H1 (cell line): ENCODE measurements at regions not wholly inside any gene's neighbourhood (a gene's known extent, or its start where the extent isn't known, plus 50 kb on each side); places are given as distances from the start of the nearest gene placed in this dataset.

Source experiments
- CTCF ChIA-PET: fragments of 300-600 bp; sonication (Branson Sonifier 250); formaldehyde crosslinking; loops from one replicate; lab custom pipeline; 2021; ENCODE audit not compliant: partially characterized antibody; lab: Charles Lee
- POLR2A ChIA-PET: fragments of 300-600 bp; sonication (Branson Sonifier 250); formaldehyde crosslinking; loops from one replicate; lab custom pipeline; 2021; ENCODE audit warnings: inconsistent platforms; ENCODE audit not compliant: partially characterized antibody; lab: Charles Lee
- DNase-seq, 2 experiments: peaks; one replicate each; pipeline versions ENCODE4 v3.0.0 to v3.0.0-alpha.2; 2010 to 2022; ENCODE audit warnings: low spot score in 2 of 2, low read depth in 1 of 2, mixed read lengths in 1 of 2
- FAIRE-seq: peaks from 2 replicates; lab custom pipeline; 2011; peaks lifted over from hg19 to GRCh38; lab: Jason Lieb, UNC
- H2AFZ ChIP-seq: 2 replicates; pipeline ENCODE4 v1.8.1; 2012; ENCODE audit warnings: low read length, inconsistent platforms
- H2AK5ac ChIP-seq: 2 replicates; pipeline ENCODE4 v1.6.1; 2013; ENCODE audit warnings: low read depth, low read length
- H2BK120ac ChIP-seq: replicated peaks from 2 replicates; pipeline ENCODE3; 2013; ENCODE audit warnings: low read depth, low read length, inconsistent platforms
- H2BK12ac ChIP-seq: 2 replicates; pipeline ENCODE4 v1.6.1; 2013; ENCODE audit warnings: low read depth, low read length
- H2BK15ac ChIP-seq: 2 replicates; pipeline ENCODE4 v1.6.1; 2013; ENCODE audit warnings: low read length
- H2BK20ac ChIP-seq: 2 replicates; pipeline ENCODE4 v1.6.1; 2013; ENCODE audit warnings: low read length
- H2BK5ac ChIP-seq: 2 replicates; pipeline ENCODE4 v1.6.1; 2013; ENCODE audit warnings: low read depth, low read length
- H3K14ac ChIP-seq: 2 replicates; pipeline ENCODE4 v1.6.1; 2013; ENCODE audit warnings: inconsistent platforms; ENCODE audit not compliant: insufficient read length
- H3K18ac ChIP-seq: 2 replicates; pipeline ENCODE4 v1.6.1; 2013; ENCODE audit warnings: low read length; ENCODE audit errors: extremely low read depth
- H3K23ac ChIP-seq: 2 replicates; pipeline ENCODE4 v1.6.1; 2013; ENCODE audit warnings: inconsistent platforms; ENCODE audit not compliant: insufficient read length
- H3K23me2 ChIP-seq: 2 replicates; pipeline ENCODE4 v1.6.1; 2013; ENCODE audit warnings: low read depth, low read length
- H3K27ac ChIP-seq: 2 replicates; pipeline ENCODE4 v1.6.1; 2011; ENCODE audit warnings: low read depth, low read length, inconsistent platforms
- H3K27me3 ChIP-seq, 4 experiments: replicated peaks in 1 of 4; 1 replicate in 1 of 4; 2 replicates in 3 of 4; pipeline versions ENCODE4 v1.6.1 to v1.8.1; 2011 to 2013; ENCODE audit warnings: low read length in 3 of 4, mild to moderate bottlenecking in 3 of 4, inconsistent platforms in 2 of 4, mixed read lengths in 2 of 4, moderate library complexity in 1 of 4; ENCODE audit not compliant: control insufficient read depth in 3 of 4, insufficient read depth in 3 of 4; ENCODE audit errors: extremely low read depth in 1 of 4
- H3K36me3 ChIP-seq, 4 experiments: 2 replicates each; pipeline versions ENCODE4 v1.6.1 to v1.8.1; 2011 to 2013; ENCODE audit warnings: mild to moderate bottlenecking in 4 of 4, low read length in 3 of 4, moderate library complexity in 2 of 4, control low read depth in 1 of 4, inconsistent platforms in 1 of 4; ENCODE audit not compliant: insufficient read depth in 4 of 4, control insufficient read depth in 2 of 4
- H3K4ac ChIP-seq: replicated peaks from 2 replicates; pipeline ENCODE3; 2013; ENCODE audit warnings: low read length, low read depth, mixed read lengths, inconsistent platforms; ENCODE audit not compliant: insufficient read length
- H3K4me1 ChIP-seq, 4 experiments: replicated peaks in 1 of 4; 1 replicate in 1 of 4; 2 replicates in 3 of 4; pipeline versions ENCODE4 v1.6.1 to v1.8.1; 2011 to 2013; ENCODE audit warnings: low read length in 3 of 4, inconsistent platforms in 2 of 4, mixed read lengths in 1 of 4; ENCODE audit not compliant: insufficient read depth in 4 of 4, control insufficient read depth in 3 of 4
- H3K4me2 ChIP-seq, 2 experiments: 2 replicates each; pipeline versions ENCODE4 v1.6.1 to v1.8.1; 2011 to 2013; ENCODE audit warnings: low read depth in 2 of 2, low read length in 2 of 2, control low read depth in 1 of 2, inconsistent platforms in 1 of 2, mild to moderate bottlenecking in 1 of 2; ENCODE audit not compliant: insufficient read depth in 1 of 2
- H3K4me3 ChIP-seq, 4 experiments: fragments of 200-600, 300-600 bp in 1 of 4; sonication (generic), shearing (Covaris generic), sonication (Bioruptor Twin) in 1 of 4; 2 replicates each; pipeline versions ENCODE4 v1.5.1 to v1.8.1; 2011 to 2016; ENCODE audit warnings: low read length in 4 of 4, low read depth in 3 of 4, control low read depth in 2 of 4, inconsistent platforms in 2 of 4, mild to moderate bottlenecking in 2 of 4, mixed read lengths in 1 of 4, moderate library complexity in 1 of 4; ENCODE audit not compliant: insufficient read depth in 2 of 4; ENCODE audit errors: extremely low read depth in 1 of 4
- H3K56ac ChIP-seq: replicated peaks from 2 replicates; pipeline ENCODE3; 2013; ENCODE audit warnings: low read depth, mild to moderate bottlenecking, mixed read lengths, low read length, inconsistent platforms; ENCODE audit not compliant: insufficient read length
- H3K79me1 ChIP-seq: 2 replicates; pipeline ENCODE4 v1.6.1; 2013; ENCODE audit warnings: low read depth, low read length, control low read depth
- H3K79me2 ChIP-seq, 2 experiments: 2 replicates each; pipeline versions ENCODE4 v1.6.1 to v1.8.1; 2012 to 2013; ENCODE audit warnings: low read length in 2 of 2, mild to moderate bottlenecking in 2 of 2, inconsistent platforms in 1 of 2; ENCODE audit not compliant: insufficient read depth in 2 of 2, control insufficient read depth in 1 of 2
- H3K9ac ChIP-seq, 4 experiments: replicated peaks in 1 of 4; 1 replicate in 1 of 4; 2 replicates in 3 of 4; pipeline versions ENCODE4 v1.6.1 to v1.8.1; 2011 to 2013; ENCODE audit warnings: low read depth in 3 of 4, low read length in 3 of 4, control low read depth in 2 of 4, mild to moderate bottlenecking in 2 of 4, moderate library complexity in 2 of 4, inconsistent platforms in 1 of 4; ENCODE audit errors: extremely low read depth in 1 of 4
- H3K9me3 ChIP-seq, 2 experiments: 2 replicates each; pipeline versions ENCODE4 v1.6.1 to v1.8.1; 2012 to 2013; ENCODE audit warnings: mild to moderate bottlenecking in 2 of 2, moderate library complexity in 2 of 2, control low read depth in 1 of 2, inconsistent platforms in 1 of 2, low read depth in 1 of 2, low read length in 1 of 2, mixed read lengths in 1 of 2; ENCODE audit not compliant: insufficient read depth in 2 of 2
- H4K20me1 ChIP-seq, 2 experiments: replicated peaks in 1 of 2; 2 replicates each; pipeline versions ENCODE3 to v1.8.1; 2011 to 2013; ENCODE audit warnings: inconsistent platforms in 2 of 2, low read length in 2 of 2, mild to moderate bottlenecking in 1 of 2; ENCODE audit not compliant: insufficient read depth in 2 of 2, control insufficient read depth in 1 of 2
- H4K5ac ChIP-seq: 2 replicates; pipeline ENCODE4 v1.6.1; 2013; ENCODE audit warnings: low read length, low read depth, mixed read lengths, inconsistent platforms; ENCODE audit not compliant: insufficient read length
- H4K8ac ChIP-seq: 2 replicates; pipeline ENCODE4 v1.8.0; 2013; ENCODE audit warnings: mild to moderate bottlenecking, moderate library complexity, low read length, inconsistent platforms; ENCODE audit not compliant: insufficient read depth; ENCODE audit errors: extremely low read depth
- H4K91ac ChIP-seq: replicated peaks from 2 replicates; pipeline ENCODE3; 2013; ENCODE audit warnings: low read length, mixed read lengths, inconsistent platforms; ENCODE audit not compliant: insufficient read length
- BRCA1 ChIP-seq: IDR thresholded peaks from 2 replicates; pipeline ENCODE4 v1.6.1; 2012; ENCODE audit warnings: low read depth, low read length, improper control_type of control experiment
- CTBP2 ChIP-seq: IDR thresholded peaks from 2 replicates; pipeline ENCODE4 v1.7.0; 2011; ENCODE audit warnings: borderline replicate concordance, mild to moderate bottlenecking, moderate library complexity, mixed read lengths, low read length; ENCODE audit not compliant: insufficient read depth, insufficient read length
- EGR1 ChIP-seq: IDR thresholded peaks from 2 replicates; pipeline ENCODE4 v1.6.1; 2011; ENCODE audit warnings: low read depth, low read length, borderline replicate concordance
- WGBS, 2 experiments: shearing (Covaris generic) in 1 of 2; methylation state at CpG; one replicate each; pipeline versions ENCODE4 v1.1.6 to v1.1.7; 2013 to 2015; ENCODE audit warnings: low lambda C conversion rate in 2 of 2, mixed read lengths in 2 of 2, inconsistent platforms in 1 of 2, low coverage in 1 of 2, missing lambda C conversion rate in 1 of 2; ENCODE audit not compliant: insufficient replicate concordance in 2 of 2, insufficient coverage in 1 of 2, insufficient read length in 1 of 2; ENCODE audit errors: extremely low coverage in 1 of 2, missing lambda C conversion rate in 1 of 2; 5-methylcytosine and 5-hydroxymethylcytosine counted together

- H4K5ac ChIP-seq = no peak overlapping the region
- H2AK5ac ChIP-seq = no peak overlapping the region
- H3K23me2 ChIP-seq = no peaks in the 10 kb centered on the region
- no peaks in the 10 kb centered on the region for H3K79me2 ChIP-seq
- no peak overlapping the region for H4K8ac ChIP-seq
- no peak overlapping the region for H2BK20ac ChIP-seq
- H3K23ac ChIP-seq = no peak overlapping the region
- H3K9ac ChIP-seq = no peak overlapping the region
- CTCF ChIA-PET = no interaction called here
- DNase-seq (no peak), FAIRE-seq (no peak)
- POLR2A ChIA-PET = no interaction called here
- H3K18ac ChIP-seq = no peak overlapping the region
- H2BK5ac ChIP-seq = no peak overlapping the region
- no peaks in the 10 kb centered on the region for H3K36me3 ChIP-seq
- no peak overlapping the region for H3K4me2 ChIP-seq
- no peak overlapping the region for H2BK12ac ChIP-seq
- no peaks in the 10 kb centered on the region for H3K9me3 ChIP-seq
- H3K27me3 ChIP-seq = no peaks in the 10 kb centered on the region
- no peak overlapping the region for H3K4ac ChIP-seq
- no peak overlapping the region for H2AFZ ChIP-seq
- 90% methylated on average over 5 of the region's 5 CpGs; no CpG with 5 or more reads in 1 of the 2 experiments for WGBS, 2 experiments
- no peaks in the 10 kb centered on the region for H3K79me1 ChIP-seq
- no peak overlapping the region for H4K91ac ChIP-seq
- H2BK15ac ChIP-seq = no peak overlapping the region
- TF ChIP-seq BRCA1 (no peak), CTBP2 (no peak), EGR1 (no peak)
- H3K4me3 ChIP-seq = no peak overlapping the region
- no peak overlapping the region for H3K14ac ChIP-seq
- H3K56ac ChIP-seq = no peak overlapping the region
- H4K20me1 ChIP-seq = no peaks in the 10 kb centered on the region
- H3K27ac ChIP-seq = no peak overlapping the region
- no peak overlapping the region for H2BK120ac ChIP-seq
- no peaks in the 10 kb centered on the region; a peak in 1 of 7 replicates for H3K4me1 ChIP-seq
Observed at GRCh38 chr2:114061566-114062098, 171.7 kb downstream of the ACTR3 start.
